ENCODE measurements at regions not wholly inside any gene's neighbourhood (a gene's known extent, or its start where the extent isn't known, plus 50 kb on each side); places are given as distances from the start of the nearest gene placed in this dataset.

GRCh38 chr12:31801872-31802271 lies 73.1 kb upstream of the AMN1 start:
- no peak overlapping the region for H3K18ac ChIP-seq (ENCODE audit: extremely low read depth, low read length)
- no peaks in the 10 kb centered on the region for H3K36me3 ChIP-seq (ENCODE audit: control insufficient read depth in 2 of 4, insufficient read depth in 4 of 4, low read length in 3 of 4)
- no peak overlapping the region for H2BK20ac ChIP-seq (ENCODE audit: low read length)
- H4K91ac ChIP-seq (replicated peaks; ENCODE audit: insufficient read length, low read length), result no peak overlapping the region
- H3K23me2 ChIP-seq (ENCODE audit: low read depth, low read length), result no peaks in the 10 kb centered on the region
- H3K23ac ChIP-seq (ENCODE audit: insufficient read length), result no peak overlapping the region
- H2AK5ac ChIP-seq (ENCODE audit: low read depth, low read length), result no peak overlapping the region
- FAIRE-seq (no peak), DNase-seq (ENCODE audit: low read depth in 1 of 2, low spot score in 2 of 2) (no peak)
- ChIA-PET CTCF (ENCODE audit: partially characterized antibody) (interaction anchor here (0.5 to 1.3 kb wide), 4 partner anchors 70 to 1079 kb away, joined by 3 to 4 read pairs (median 4); no protein-coding TSS in a partner anchor), POLR2A (ENCODE audit: partially characterized antibody) (no interaction called here)
- H4K8ac ChIP-seq (ENCODE audit: extremely low read depth, insufficient read depth, low read length), result no peak overlapping the region
- H3K79me1 ChIP-seq (ENCODE audit: low read depth, low read length), result no peaks in the 10 kb centered on the region
- no peak overlapping the region for H3K9ac ChIP-seq (replicated peaks in 1 of 4; ENCODE audit: extremely low read depth in 1 of 4, low read depth in 3 of 4, low read length in 3 of 4)
- 94% methylated on average over 3 of the region's 4 CpGs; no CpG with 5 or more reads in 1 of the 2 experiments for WGBS, 2 experiments (ENCODE audit: extremely low coverage in 1 of 2, insufficient coverage in 1 of 2, insufficient read length in 1 of 2, insufficient replicate concordance in 2 of 2, low coverage in 1 of 2, low lambda C conversion rate in 2 of 2, missing lambda C conversion rate in 1 of 2)
- H3K4me2 ChIP-seq (ENCODE audit: insufficient read depth in 1 of 2, low read depth in 2 of 2, low read length in 2 of 2), result no peak overlapping the region
- H3K4me3 ChIP-seq (ENCODE audit: extremely low read depth in 1 of 4, insufficient read depth in 2 of 4, low read depth in 3 of 4, low read length in 4 of 4), result no peak overlapping the region
- no peaks in the 10 kb centered on the region for H4K20me1 ChIP-seq (replicated peaks in 1 of 2; ENCODE audit: control insufficient read depth in 1 of 2, insufficient read depth in 2 of 2, low read length in 2 of 2)
- no peak overlapping the region for H3K56ac ChIP-seq (replicated peaks; ENCODE audit: insufficient read length, low read depth, low read length)
- no peaks in the 10 kb centered on the region for H3K4me1 ChIP-seq (replicated peaks in 1 of 4; ENCODE audit: control insufficient read depth in 3 of 4, insufficient read depth in 4 of 4, low read length in 3 of 4)
- no peaks in the 10 kb centered on the region for H3K27me3 ChIP-seq (replicated peaks in 1 of 4; ENCODE audit: control insufficient read depth in 3 of 4, extremely low read depth in 1 of 4, insufficient read depth in 3 of 4, low read length in 3 of 4)
- no peak overlapping the region for H3K27ac ChIP-seq (ENCODE audit: low read depth, low read length)
- no peak overlapping the region for H2BK12ac ChIP-seq (ENCODE audit: low read depth, low read length)
- no peak overlapping the region for H3K4ac ChIP-seq (replicated peaks; ENCODE audit: insufficient read length, low read depth, low read length)
- H4K5ac ChIP-seq (ENCODE audit: insufficient read length, low read depth, low read length), result no peak overlapping the region
- no peak overlapping the region for H2BK5ac ChIP-seq (ENCODE audit: low read depth, low read length)
- H3K79me2 ChIP-seq (ENCODE audit: control insufficient read depth in 1 of 2, insufficient read depth in 2 of 2, low read length in 2 of 2), result no peaks in the 10 kb centered on the region
- H3K9me3 ChIP-seq (ENCODE audit: insufficient read depth in 2 of 2, low read depth in 1 of 2, low read length in 1 of 2), result no peaks in the 10 kb centered on the region
- H2BK120ac ChIP-seq (replicated peaks; ENCODE audit: low read depth, low read length), result no peak overlapping the region
- no peak overlapping the region for H3K14ac ChIP-seq (ENCODE audit: insufficient read length)
- no peak overlapping the region for H2BK15ac ChIP-seq (ENCODE audit: low read length)
- H2AFZ ChIP-seq (ENCODE audit: low read length), result no peak overlapping the region
- TF ChIP-seq CTCF (IDR thresholded peaks at IDR 0.05; ENCODE audit: control extremely low read depth in 1 of 3, insufficient read depth in 1 of 3, low read depth in 1 of 3, low read length in 3 of 3), result no peak
- TF ChIP-seq CBX5 (IDR thresholded peaks at IDR 0.05; ENCODE audit: low read depth, low read length), result no peak
- TF ChIP-seq SRF (IDR thresholded peaks at IDR 0.05; ENCODE audit: low read depth, low read length), result no peak
- TF ChIP-seq EGR1 (IDR thresholded peaks at IDR 0.05; ENCODE audit: borderline replicate concordance, low read depth, low read length), result no peak
- no peak for TF ChIP-seq BCL11A (IDR thresholded peaks at IDR 0.05; ENCODE audit: low read depth in 2 of 2, low read length in 2 of 2)
- TF ChIP-seq GABPA (IDR thresholded peaks at IDR 0.05; ENCODE audit: borderline replicate concordance, insufficient read depth, low read length), result no peak
- TF ChIP-seq SIX5 (IDR thresholded peaks at IDR 0.05; ENCODE audit: low read depth, low read length), result no peak
- no peak for TF ChIP-seq MAX (IDR thresholded peaks at IDR 0.05)
- no peak for TF ChIP-seq CREB1 (IDR thresholded peaks at IDR 0.05)
- no peak for TF ChIP-seq ATF2 (IDR thresholded peaks at IDR 0.05; ENCODE audit: low read length)
- no peak for TF ChIP-seq CHD2 (IDR thresholded peaks at IDR 0.05; ENCODE audit: low read length)

All from H1 (cell line).